ENCODE measurements at regions not wholly inside any gene's neighbourhood (a gene's known extent, or its start where the extent isn't known, plus 50 kb on each side); places are given as distances from the start of the nearest gene placed in this dataset.

DNA sequence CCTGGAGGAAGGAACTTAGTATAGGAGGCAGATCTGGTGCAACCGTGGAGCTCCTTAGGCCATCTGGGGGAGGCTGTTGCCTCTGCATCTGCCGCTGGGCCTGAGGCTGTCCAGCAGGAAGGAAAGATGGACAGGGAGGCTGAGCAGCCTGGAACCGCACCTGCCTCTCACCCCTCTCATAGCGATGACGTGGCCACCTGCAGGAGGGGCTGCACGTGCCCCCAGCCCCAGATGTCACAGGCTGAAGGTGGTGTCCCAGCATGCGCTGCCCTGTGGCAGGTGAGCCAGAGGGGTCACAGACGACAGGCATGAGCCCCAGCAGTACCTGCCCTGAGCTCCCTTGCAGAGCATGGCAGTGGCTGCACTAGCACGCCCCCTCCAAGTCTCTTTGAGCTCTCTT lies 283.9 kb downstream of the ACTR3B start:
- Histone ChIP-seq H3K4me2 (ENCODE audit: low read depth, low read length) (no peak overlapping the region), H3K56ac (ENCODE audit: extremely low read depth, insufficient read depth, low read length) (no peak overlapping the region), H4K91ac (ENCODE audit: insufficient read depth, low read depth, low read length) (no peak overlapping the region), H2BK5ac (ENCODE audit: low read depth, low read length, poor library complexity, severe bottlenecking) (no peak overlapping the region), H3K9ac (ENCODE audit: low read depth, low read length) (no peak overlapping the region), H3K4ac (ENCODE audit: low read depth, low read length) (no peak overlapping the region), H3K23ac (ENCODE audit: low read depth, low read length) (no peak overlapping the region), H2AK5ac (ENCODE audit: low read depth, low read length) (no peak overlapping the region), H4K5ac (ENCODE audit: low read depth, low read length) (no peak overlapping the region), H3K9me1 (ENCODE audit: insufficient read depth, low read length) (no peaks in the 10 kb centered on the region), H3K27ac (ENCODE audit: insufficient read depth, low read length) (no peak overlapping the region), H3K36me3 (ENCODE audit: control insufficient read depth, insufficient read depth, low read length) (no peaks in the 10 kb centered on the region), H3K27me3 (ENCODE audit: control insufficient read depth, insufficient read depth, low read length) (no peaks in the 10 kb centered on the region), H2AK9ac (replicated peaks; ENCODE audit: low read depth, low read length, poor library complexity) (no peak overlapping the region), H4K8ac (ENCODE audit: low read depth in 2 of 2, low read length in 2 of 2) (no peak overlapping the region), H4K20me1 (ENCODE audit: insufficient read depth, low read length) (no peaks in the 10 kb centered on the region), H2BK15ac (ENCODE audit: low read depth, low read length) (no peak overlapping the region), H2BK20ac (ENCODE audit: low read depth, low read length) (no peak overlapping the region), H3K18ac (ENCODE audit: low read depth, low read length) (no peak overlapping the region), H3K9me3 (ENCODE audit: control insufficient read depth, insufficient read depth, low read length) (peaks cover 41% of the 10 kb centered on the region), H2BK120ac (ENCODE audit: low read depth, low read length) (no peak overlapping the region), H2AFZ (replicated peaks; ENCODE audit: low read length, poor library complexity) (no peak overlapping the region), H3K4me1 (ENCODE audit: control insufficient read depth, insufficient read depth, low read length) (no peaks in the 10 kb centered on the region), H3K79me1 (ENCODE audit: low read depth in 1 of 2, low read length in 2 of 2) (no peaks in the 10 kb centered on the region), H3K14ac (replicated peaks; ENCODE audit: low read depth, low read length) (no peak overlapping the region), H3K4me3 (ENCODE audit: insufficient read depth, low read depth, low read length) (no peak overlapping the region)
- no TSS peak for BruUV-seq (replicated peaks)
- no peak for ATAC-seq (ENCODE audit: low read depth)
- TF ChIP-seq BHLHE40 (IDR thresholded peaks at IDR 0.05; ENCODE audit: low read depth, low read length) (no peak), RCOR1 (IDR thresholded peaks at IDR 0.05; ENCODE audit: insufficient replicate concordance, low read length) (no peak), CEBPB (IDR thresholded peaks at IDR 0.05; ENCODE audit: low read depth, low read length) (no peak), MXI1 (IDR thresholded peaks at IDR 0.05; ENCODE audit: borderline replicate concordance, low read depth, low read length) (no peak), POLR2A (IDR thresholded peaks at IDR 0.05; ENCODE audit: low read depth, low read length) (no peak), MAZ (IDR thresholded peaks at IDR 0.05; ENCODE audit: borderline replicate concordance, low read depth, low read length) (no peak), RFX5 (IDR thresholded peaks at IDR 0.05; ENCODE audit: low read depth, low read length) (no peak)
- TF ChIP-seq, protein P1, sequence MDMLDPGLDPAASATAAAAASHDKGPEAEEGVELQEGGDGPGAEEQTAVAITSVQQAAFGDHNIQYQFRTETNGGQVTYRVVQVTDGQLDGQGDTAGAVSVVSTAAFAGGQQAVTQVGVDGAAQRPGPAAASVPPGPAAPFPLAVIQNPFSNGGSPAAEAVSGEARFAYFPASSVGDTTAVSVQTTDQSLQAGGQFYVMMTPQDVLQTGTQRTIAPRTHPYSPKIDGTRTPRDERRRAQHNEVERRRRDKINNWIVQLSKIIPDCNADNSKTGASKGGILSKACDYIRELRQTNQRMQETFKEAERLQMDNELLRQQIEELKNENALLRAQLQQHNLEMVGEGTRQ (IDR thresholded peaks at IDR 0.05; ENCODE audit: low read depth, low read length) = no peak
- TF ChIP-seq, protein P2, sequence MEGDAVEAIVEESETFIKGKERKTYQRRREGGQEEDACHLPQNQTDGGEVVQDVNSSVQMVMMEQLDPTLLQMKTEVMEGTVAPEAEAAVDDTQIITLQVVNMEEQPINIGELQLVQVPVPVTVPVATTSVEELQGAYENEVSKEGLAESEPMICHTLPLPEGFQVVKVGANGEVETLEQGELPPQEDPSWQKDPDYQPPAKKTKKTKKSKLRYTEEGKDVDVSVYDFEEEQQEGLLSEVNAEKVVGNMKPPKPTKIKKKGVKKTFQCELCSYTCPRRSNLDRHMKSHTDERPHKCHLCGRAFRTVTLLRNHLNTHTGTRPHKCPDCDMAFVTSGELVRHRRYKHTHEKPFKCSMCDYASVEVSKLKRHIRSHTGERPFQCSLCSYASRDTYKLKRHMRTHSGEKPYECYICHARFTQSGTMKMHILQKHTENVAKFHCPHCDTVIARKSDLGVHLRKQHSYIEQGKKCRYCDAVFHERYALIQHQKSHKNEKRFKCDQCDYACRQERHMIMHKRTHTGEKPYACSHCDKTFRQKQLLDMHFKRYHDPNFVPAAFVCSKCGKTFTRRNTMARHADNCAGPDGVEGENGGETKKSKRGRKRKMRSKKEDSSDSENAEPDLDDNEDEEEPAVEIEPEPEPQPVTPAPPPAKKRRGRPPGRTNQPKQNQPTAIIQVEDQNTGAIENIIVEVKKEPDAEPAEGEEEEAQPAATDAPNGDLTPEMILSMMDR (conservative IDR thresholded peaks at IDR 0.05; ENCODE audit: low read depth, low read length) = no peak
- no CpG with 5 or more reads among the region's 9 CpGs for WGBS, 2 experiments (ENCODE audit: extremely low coverage in 2 of 2, insufficient read length in 1 of 2)
- ChIA-PET POLR2A (ENCODE audit: unreplicated experiment) (no interaction called here), CTCF (no interaction called here)
- dilution Hi-C loops (cut with HindIII; ENCODE audit: low sequenced_read_pairs, unreplicated experiment) = no loop called here
- intact Hi-C loops (cut with micrococcal nuclease) = no loop called here
- in situ Hi-C loops (cut with MboI; ENCODE audit: low sequenced_read_pairs) = no loop called here
- no peak for DNase-seq
